ENCODE measurements at regions not wholly inside any gene's neighbourhood (a gene's known extent, or its start where the extent isn't known, plus 50 kb on each side); places are given as distances from the start of the nearest gene placed in this dataset.

DNA sequence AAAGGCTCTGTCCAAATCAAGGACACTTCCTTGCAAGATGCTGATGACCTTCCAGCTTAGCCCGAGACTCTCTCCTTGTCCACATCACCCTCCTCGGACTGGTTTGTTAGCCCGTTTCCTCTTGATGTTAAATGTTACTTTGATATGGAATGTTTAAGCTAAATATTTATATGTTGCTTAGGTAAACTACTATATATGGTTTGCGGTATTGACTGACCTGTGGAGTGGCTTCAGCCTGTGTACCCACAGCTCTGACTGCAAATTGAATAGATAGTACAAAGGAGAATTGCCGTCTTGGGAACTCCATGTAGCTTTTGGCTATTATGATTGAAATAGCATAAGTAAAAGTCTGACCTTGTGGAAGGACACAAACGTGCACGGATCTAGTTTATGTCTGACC is 422.0 kb downstream of the YTHDC2 start:
- DNase-seq (ENCODE audit: extremely low read depth, low read depth), result no peak
- TF ChIP-seq, protein P1, sequence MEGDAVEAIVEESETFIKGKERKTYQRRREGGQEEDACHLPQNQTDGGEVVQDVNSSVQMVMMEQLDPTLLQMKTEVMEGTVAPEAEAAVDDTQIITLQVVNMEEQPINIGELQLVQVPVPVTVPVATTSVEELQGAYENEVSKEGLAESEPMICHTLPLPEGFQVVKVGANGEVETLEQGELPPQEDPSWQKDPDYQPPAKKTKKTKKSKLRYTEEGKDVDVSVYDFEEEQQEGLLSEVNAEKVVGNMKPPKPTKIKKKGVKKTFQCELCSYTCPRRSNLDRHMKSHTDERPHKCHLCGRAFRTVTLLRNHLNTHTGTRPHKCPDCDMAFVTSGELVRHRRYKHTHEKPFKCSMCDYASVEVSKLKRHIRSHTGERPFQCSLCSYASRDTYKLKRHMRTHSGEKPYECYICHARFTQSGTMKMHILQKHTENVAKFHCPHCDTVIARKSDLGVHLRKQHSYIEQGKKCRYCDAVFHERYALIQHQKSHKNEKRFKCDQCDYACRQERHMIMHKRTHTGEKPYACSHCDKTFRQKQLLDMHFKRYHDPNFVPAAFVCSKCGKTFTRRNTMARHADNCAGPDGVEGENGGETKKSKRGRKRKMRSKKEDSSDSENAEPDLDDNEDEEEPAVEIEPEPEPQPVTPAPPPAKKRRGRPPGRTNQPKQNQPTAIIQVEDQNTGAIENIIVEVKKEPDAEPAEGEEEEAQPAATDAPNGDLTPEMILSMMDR (IDR thresholded peaks at IDR 0.05; ENCODE audit: low read depth, low read length, missing control alignments), result no peak
- no peak overlapping the region for H3K4me3 ChIP-seq (replicated peaks; ENCODE audit: low read depth, low read length)

DNA sequence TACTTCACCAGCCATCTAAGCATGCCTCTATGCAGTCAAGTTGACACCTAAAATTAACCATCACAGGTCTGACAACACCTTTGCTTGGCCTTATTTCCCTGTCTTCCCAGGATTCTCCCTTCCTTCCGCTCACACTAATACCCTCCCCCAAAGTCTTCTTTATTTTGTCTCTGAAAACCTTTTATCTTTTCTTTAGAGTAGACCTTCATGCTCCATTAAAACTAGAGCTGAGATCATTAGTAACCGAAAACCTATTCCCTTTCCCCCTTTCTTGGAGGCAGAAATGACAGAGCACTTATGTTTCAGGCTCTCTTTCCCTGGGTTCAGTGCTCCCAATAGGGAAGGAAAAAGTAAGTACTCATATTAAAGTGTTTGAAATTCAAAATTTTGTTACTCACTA is 423.8 kb downstream of the YTHDC2 start:
- TF ChIP-seq, protein P1 (IDR thresholded peaks at IDR 0.05; ENCODE audit: low read depth, low read length, missing control alignments), result no peak
- no peak for DNase-seq (ENCODE audit: extremely low read depth, low read depth)
- no peak overlapping the region for H3K4me3 ChIP-seq (replicated peaks; ENCODE audit: low read depth, low read length)

DNA sequence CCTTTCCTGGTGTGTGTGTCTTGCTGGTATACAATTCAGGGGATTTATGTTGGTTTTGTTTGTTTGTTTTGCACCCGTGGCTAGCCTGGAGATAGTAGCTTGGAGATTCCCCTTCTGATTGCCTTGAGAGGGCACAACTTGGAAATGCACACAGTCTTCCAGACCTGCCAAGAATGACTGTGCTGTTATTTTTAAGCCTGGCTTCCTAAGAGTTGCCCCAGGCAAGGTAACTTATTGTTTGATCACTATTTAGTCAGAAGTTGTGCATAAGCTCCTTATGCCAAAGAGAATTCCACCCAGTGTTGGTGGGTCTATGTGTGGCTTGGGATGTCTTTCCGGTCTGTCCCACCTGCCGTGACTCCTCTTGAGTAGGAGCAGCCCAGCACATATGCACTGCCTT is 421.9 kb upstream of the KCNN2 start:
- no peak overlapping the region for H3K4me3 ChIP-seq (replicated peaks; ENCODE audit: low read depth, low read length)
- no peak for DNase-seq (ENCODE audit: extremely low read depth, low read depth)
- TF ChIP-seq, protein P1 (IDR thresholded peaks at IDR 0.05; ENCODE audit: low read depth, low read length, missing control alignments), result no peak

DNA sequence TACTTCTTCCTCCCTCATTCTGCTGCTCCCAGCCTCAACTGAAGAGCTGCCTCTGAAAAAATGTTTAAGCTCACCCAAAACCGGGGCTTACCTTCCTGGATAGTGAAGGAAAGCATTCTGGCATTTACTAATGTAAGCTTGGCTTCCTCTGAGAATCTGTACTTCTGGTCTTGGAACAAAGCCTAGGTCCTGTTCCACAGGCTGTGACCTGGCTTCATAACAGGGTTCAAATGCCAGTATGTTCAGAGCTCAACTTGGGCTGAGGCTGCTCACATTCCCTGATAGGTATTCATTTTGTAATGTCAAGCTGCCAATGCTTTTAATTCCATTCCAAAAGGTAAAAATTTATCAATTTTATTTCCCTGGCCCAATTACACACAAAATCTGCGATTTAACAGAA is 411.7 kb upstream of the KCNN2 start:
- TF ChIP-seq, protein P1 (IDR thresholded peaks at IDR 0.05; ENCODE audit: low read depth, low read length, missing control alignments), result no peak
- DNase-seq (ENCODE audit: extremely low read depth, low read depth), result no peak
- no peak overlapping the region for H3K4me3 ChIP-seq (replicated peaks; ENCODE audit: low read depth, low read length)

DNA sequence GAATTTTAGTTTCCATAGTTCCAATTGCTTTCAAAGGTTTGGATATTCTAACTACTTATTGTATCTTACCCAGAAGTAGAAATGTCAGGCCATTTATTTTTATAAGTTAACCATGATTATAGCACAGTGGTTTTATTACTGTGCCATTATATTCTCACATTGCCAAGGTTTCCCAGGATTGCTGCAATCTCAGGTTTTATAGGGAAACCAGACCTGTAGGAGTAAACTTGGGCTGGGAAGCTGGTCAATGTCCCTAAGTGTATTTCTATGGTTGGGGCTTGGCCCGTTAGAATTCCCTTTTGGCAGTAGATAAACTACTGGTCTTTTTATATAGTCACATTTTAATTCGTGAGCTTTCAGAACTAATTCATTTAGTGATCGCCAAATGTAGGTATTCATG is 396.6 kb upstream of the KCNN2 start:
- TF ChIP-seq, protein P1 (IDR thresholded peaks at IDR 0.05; ENCODE audit: low read depth, low read length, missing control alignments), result no peak
- no peak overlapping the region for H3K4me3 ChIP-seq (replicated peaks; ENCODE audit: low read depth, low read length)
- no peak for DNase-seq (ENCODE audit: extremely low read depth, low read depth)

DNA sequence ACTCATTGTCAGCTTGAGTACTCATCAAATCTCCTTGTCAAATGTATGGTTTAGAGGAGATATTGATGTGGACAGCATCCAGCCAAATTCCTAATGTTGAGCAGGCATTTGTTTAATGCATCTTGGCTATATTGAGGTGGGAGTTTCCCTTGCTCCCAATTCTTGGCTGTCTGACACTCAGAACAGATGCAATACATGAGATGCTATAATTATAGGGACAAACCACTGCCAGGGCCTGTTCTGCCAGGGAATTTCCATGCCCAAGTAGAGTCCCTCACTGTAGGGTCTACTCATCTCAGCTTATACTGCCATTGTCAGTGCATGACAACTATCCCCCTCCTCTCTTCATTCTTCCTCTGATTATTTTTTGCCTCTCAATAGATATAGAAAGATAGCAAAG is 392.0 kb upstream of the KCNN2 start:
- no peak for DNase-seq (ENCODE audit: extremely low read depth, low read depth)
- H3K4me3 ChIP-seq (replicated peaks; ENCODE audit: low read depth, low read length), result no peak overlapping the region
- TF ChIP-seq, protein P1 (IDR thresholded peaks at IDR 0.05; ENCODE audit: low read depth, low read length, missing control alignments), result no peak

DNA sequence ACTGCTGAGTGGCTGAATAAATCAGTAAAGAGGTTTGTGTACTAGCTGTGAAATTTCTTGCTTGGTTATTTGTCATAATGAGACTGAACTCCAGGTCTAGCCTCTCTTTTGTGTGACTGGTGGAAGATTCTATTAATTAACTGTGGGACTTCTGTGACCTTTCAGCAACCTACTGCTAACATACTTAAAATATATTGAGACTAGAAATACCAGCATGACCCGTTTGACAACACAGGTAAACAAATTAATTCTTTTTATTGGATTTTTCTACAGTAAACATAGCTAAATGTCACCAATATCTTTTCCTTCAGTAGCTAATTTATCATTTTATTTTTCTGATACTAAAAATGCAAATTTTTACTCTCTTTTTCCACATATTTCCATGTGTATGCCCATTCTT is 390.4 kb upstream of the KCNN2 start:
- TF ChIP-seq, protein P1 (IDR thresholded peaks at IDR 0.05; ENCODE audit: low read depth, low read length, missing control alignments), result no peak
- H3K4me3 ChIP-seq (replicated peaks; ENCODE audit: low read depth, low read length), result no peak overlapping the region

More for the DNA sequence above, 390.4 kb upstream of the KCNN2 start:
- DNase-seq (ENCODE audit: extremely low read depth, low read depth), result no peak

All from HFF-Myc (cell line).